SU-DHL-6 (cell line): ENCODE measurements at regions not wholly inside any gene's neighbourhood (a gene's known extent, or its start where the extent isn't known, plus 50 kb on each side); places are given as distances from the start of the nearest gene placed in this dataset.

Experiments
- CTCF ChIP-seq: fragments of 200-600 bp; sonication (generic); IDR thresholded peaks from one replicate; pipeline ENCODE4 v1.5.1; 2017; ENCODE audit warnings: antibody characterized with exemption, mild to moderate bottlenecking, low read length, moderate library complexity; ENCODE audit not compliant: insufficient read depth, poor library complexity, severe bottlenecking
- EZH2phosphoT487 ChIP-seq: fragments of 200-600 bp; sonication (generic), shearing (Covaris generic); conservative IDR thresholded peaks from 2 replicates; pipeline ENCODE4 v1.6.1; 2018; ENCODE audit warnings: mild to moderate bottlenecking, antibody characterized with exemption, low read length, moderate library complexity, mixed read lengths

DNA sequence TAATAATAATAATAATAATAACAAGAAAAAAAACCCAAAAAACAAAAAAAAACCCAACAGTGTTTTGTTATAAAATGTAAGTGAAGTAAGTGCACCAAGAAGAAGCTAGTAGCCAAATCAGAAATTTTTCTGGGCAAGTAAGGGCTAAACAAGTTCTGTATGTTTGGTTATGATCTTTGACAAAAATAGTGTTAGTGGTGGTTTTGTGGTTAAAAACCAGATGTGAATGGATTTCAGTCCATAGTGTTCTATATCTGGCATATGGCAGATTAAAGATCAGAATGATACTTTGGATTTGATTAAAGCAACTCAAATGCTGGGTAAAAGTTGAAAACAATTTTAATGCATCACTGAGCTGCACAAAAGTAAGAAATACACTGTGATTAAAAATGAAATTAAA, 116.5 kb upstream of the NDST4 start:
- no peak for TF ChIP-seq CTCF
- no peak for TF ChIP-seq EZH2phosphoT487
